ENCODE measurements at regions not wholly inside any gene's neighbourhood (a gene's known extent, or its start where the extent isn't known, plus 50 kb on each side); places are given as distances from the start of the nearest gene placed in this dataset.
A peak's percentile ranks its signal among the peaks of the same experiment; 100 is the strongest.

DNA sequence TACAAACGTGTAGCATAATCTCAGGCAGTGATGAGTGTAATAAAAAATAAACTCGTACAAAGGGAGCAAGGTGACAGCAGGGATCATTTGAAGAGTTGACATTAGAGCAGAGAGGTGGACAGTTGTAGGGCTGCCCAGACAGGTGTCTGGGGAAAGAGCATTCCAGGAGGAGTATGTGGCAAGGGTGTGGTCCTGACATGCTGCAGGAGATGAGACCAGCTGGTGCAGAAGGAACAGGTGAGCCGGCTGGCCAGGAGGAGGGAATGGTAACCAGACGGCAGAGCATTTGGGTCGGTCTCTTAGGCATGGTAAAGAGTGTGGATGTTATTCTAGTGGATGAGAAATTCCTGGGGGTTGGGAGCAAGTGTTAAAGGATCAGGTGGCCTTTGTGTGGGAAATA lies 306.3 kb downstream of the LMX1A start:
- no peak overlapping the region for H3K27ac Mint-ChIP-seq
- H3K9ac ChIP-seq: no peak overlapping the region
- H3F3A ChIP-seq (ENCODE audit: low read depth): no peaks in the 10 kb centered on the region
- no peaks in the 10 kb centered on the region for H3K9me3 ChIP-seq (ENCODE audit: low read depth)
- peaks cover 36% of the 10 kb centered on the region for H3K4me1 ChIP-seq
- DNase-seq (ENCODE audit: low spot score): no peak
- H3K4me2 ChIP-seq: no peak overlapping the region
- H3K79me2 ChIP-seq (ENCODE audit: low read depth): no peaks in the 10 kb centered on the region
- H3K4me3 Mint-ChIP-seq: no peak overlapping the region
- no peak overlapping the region for H2AFZ ChIP-seq (replicated peaks)
- H3K9me3 Mint-ChIP-seq: no peaks in the 10 kb centered on the region
- H3K27me3 ChIP-seq: no peaks in the 10 kb centered on the region
- H3K27me3 Mint-ChIP-seq (ENCODE audit: insufficient read depth, low read depth): no peaks in the 10 kb centered on the region
- H4K20me1 ChIP-seq (ENCODE audit: low read depth): no peaks in the 10 kb centered on the region
- no peak for TF ChIP-seq EZH2phosphoT487 (IDR thresholded peaks at IDR 0.05)
- TF ChIP-seq, protein P1, sequence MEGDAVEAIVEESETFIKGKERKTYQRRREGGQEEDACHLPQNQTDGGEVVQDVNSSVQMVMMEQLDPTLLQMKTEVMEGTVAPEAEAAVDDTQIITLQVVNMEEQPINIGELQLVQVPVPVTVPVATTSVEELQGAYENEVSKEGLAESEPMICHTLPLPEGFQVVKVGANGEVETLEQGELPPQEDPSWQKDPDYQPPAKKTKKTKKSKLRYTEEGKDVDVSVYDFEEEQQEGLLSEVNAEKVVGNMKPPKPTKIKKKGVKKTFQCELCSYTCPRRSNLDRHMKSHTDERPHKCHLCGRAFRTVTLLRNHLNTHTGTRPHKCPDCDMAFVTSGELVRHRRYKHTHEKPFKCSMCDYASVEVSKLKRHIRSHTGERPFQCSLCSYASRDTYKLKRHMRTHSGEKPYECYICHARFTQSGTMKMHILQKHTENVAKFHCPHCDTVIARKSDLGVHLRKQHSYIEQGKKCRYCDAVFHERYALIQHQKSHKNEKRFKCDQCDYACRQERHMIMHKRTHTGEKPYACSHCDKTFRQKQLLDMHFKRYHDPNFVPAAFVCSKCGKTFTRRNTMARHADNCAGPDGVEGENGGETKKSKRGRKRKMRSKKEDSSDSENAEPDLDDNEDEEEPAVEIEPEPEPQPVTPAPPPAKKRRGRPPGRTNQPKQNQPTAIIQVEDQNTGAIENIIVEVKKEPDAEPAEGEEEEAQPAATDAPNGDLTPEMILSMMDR (IDR thresholded peaks at IDR 0.05): no peak
- no peak for TF ChIP-seq EZH2 (IDR thresholded peaks at IDR 0.05)
- no peaks in the 10 kb centered on the region for H3K36me3 Mint-ChIP-seq
- H3K4me1 Mint-ChIP-seq: peaks cover 26% of the 10 kb centered on the region
- H3K27ac ChIP-seq: no peak overlapping the region
- H3K36me3 ChIP-seq: no peaks in the 10 kb centered on the region
- H3K4me3 ChIP-seq: no peak overlapping the region

DNA sequence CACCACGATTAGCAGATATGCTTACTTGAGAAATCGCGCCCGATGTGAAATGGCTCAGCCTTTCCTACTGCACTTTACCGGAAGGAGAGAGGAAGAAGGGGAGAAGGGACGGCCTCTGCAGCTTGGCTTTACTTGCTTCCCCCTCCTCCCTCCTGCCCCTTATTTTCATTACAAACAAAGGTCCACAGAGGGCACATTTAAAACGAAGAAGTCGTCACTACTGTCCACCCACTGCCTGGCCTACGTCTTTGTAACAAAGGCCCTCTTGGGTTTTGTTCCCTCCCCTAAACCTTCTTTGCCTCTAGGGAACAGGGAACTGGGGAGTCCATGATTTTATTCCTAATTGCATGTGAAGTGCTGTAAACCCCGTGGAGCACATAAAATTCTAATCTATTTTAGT lies 308.5 kb downstream of the LMX1A start:
- no peak overlapping the region for H3K4me3 Mint-ChIP-seq
- no peaks in the 10 kb centered on the region for H3K36me3 ChIP-seq
- no peaks in the 10 kb centered on the region for H3K9me3 Mint-ChIP-seq
- DNase-seq (ENCODE audit: low spot score): peak; percentile 55
- H4K20me1 ChIP-seq (ENCODE audit: low read depth): no peaks in the 10 kb centered on the region
- H3K4me2 ChIP-seq: peak overlapping the region; percentile 59
- H3K4me3 ChIP-seq: no peak overlapping the region
- peak overlapping the region; percentile 95 for H2AFZ ChIP-seq (replicated peaks)
- no peaks in the 10 kb centered on the region for H3K36me3 Mint-ChIP-seq
- peak overlapping the region; percentile 46 for H3K27ac Mint-ChIP-seq
- no peak overlapping the region for H3K27ac ChIP-seq
- TF ChIP-seq EZH2phosphoT487 (IDR thresholded peaks at IDR 0.05): no peak
- no peak for TF ChIP-seq EZH2 (IDR thresholded peaks at IDR 0.05)
- TF ChIP-seq, protein P1 (IDR thresholded peaks at IDR 0.05): no peak
- peaks cover 23% of the 10 kb centered on the region for H3K4me1 ChIP-seq
- H3K79me2 ChIP-seq (ENCODE audit: low read depth): no peaks in the 10 kb centered on the region
- H3K27me3 ChIP-seq: no peaks in the 10 kb centered on the region
- H3K9me3 ChIP-seq (ENCODE audit: low read depth): no peaks in the 10 kb centered on the region
- no peaks in the 10 kb centered on the region for H3K27me3 Mint-ChIP-seq (ENCODE audit: insufficient read depth, low read depth)
- peaks cover 20% of the 10 kb centered on the region for H3K4me1 Mint-ChIP-seq
- H3F3A ChIP-seq (ENCODE audit: low read depth): no peaks in the 10 kb centered on the region
- no peak overlapping the region for H3K9ac ChIP-seq

DNA sequence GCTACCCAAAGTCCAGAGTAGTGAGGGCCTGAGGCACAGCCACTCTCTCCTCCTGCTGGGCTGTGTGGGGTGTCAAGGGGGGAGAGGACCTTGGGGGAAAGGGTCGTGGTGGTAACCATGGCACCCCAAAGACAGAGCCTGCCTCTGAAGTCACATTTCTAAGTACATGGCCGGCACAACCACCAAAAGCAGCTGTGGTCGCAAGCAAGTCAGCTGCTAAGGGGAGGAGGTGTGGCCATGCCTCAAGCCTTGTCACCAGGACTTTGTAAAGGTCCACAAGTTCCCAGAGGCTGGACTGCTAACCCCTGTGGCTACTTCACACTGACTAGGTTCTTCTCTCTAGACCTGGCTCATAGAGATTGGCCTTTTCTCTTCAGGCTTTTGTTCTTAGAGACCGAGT lies 310.6 kb downstream of the LMX1A start:
- Histone ChIP-seq H2AFZ (replicated peaks) (no peak overlapping the region), H3K4me1 (peaks cover 21% of the 10 kb centered on the region), H4K20me1 (ENCODE audit: low read depth) (no peaks in the 10 kb centered on the region), H3K27ac (no peak overlapping the region), H3F3A (ENCODE audit: low read depth) (no peaks in the 10 kb centered on the region), H3K9me3 (ENCODE audit: low read depth) (no peaks in the 10 kb centered on the region), H3K4me3 (no peak overlapping the region), H3K27me3 (no peaks in the 10 kb centered on the region), H3K4me2 (no peak overlapping the region), H3K36me3 (no peaks in the 10 kb centered on the region), H3K79me2 (ENCODE audit: low read depth) (no peaks in the 10 kb centered on the region), H3K9ac (no peak overlapping the region)
- TF ChIP-seq, protein P1 (IDR thresholded peaks at IDR 0.05): no peak
- no peak for TF ChIP-seq EZH2phosphoT487 (IDR thresholded peaks at IDR 0.05)
- TF ChIP-seq EZH2 (IDR thresholded peaks at IDR 0.05): no peak
- Mint-ChIP-seq H3K27ac (no peak overlapping the region), H3K9me3 (no peaks in the 10 kb centered on the region), H3K27me3 (ENCODE audit: insufficient read depth, low read depth) (no peaks in the 10 kb centered on the region), H3K4me1 (peaks cover 18% of the 10 kb centered on the region), H3K36me3 (no peaks in the 10 kb centered on the region), H3K4me3 (no peak overlapping the region)
- DNase-seq (ENCODE audit: low spot score): no peak
